GM12878 (cell line): ENCODE measurements at regions not wholly inside any gene's neighbourhood (a gene's known extent, or its start where the extent isn't known, plus 50 kb on each side); places are given as distances from the start of the nearest gene placed in this dataset.

Experiments used
- ATAC-seq: fragments of 200-7000 bp; cut with Tn5 transposase; 3 replicates; pipeline ENCODE4 v1.9.1; 2020; ENCODE audit warnings: mild to moderate bottlenecking, moderate library complexity
- BruUV-seq: library from RNA; stranded (reverse); fragments of 400-500 nt; replicated peaks from 2 replicates; lab custom pipeline; 2021; lab: Mats Ljungman, UMichigan
- CTCF ChIA-PET: fragments of 300-600 bp; sonication (Branson Sonifier 250); formaldehyde crosslinking; extraction: SDS; loops from one replicate; lab custom pipeline; 2021; ENCODE audit warnings: inconsistent platforms; lab: Yijun Ruan, JAX
- POLR2A ChIA-PET: fragments of 350-600 bp; formaldehyde crosslinking; extraction: SDS; loops from one replicate; lab custom pipeline; 2021; ENCODE audit warnings: inconsistent platforms; lab: Charles Lee
- RAD21 ChIA-PET: fragments of 300-600 bp; sonication (Branson Sonifier 250); formaldehyde crosslinking; loops from one replicate; lab custom pipeline; 2023; ENCODE audit warnings: antibody characterized with exemption; ENCODE audit not compliant: unreplicated experiment; lab: Charles Lee
- SMC1A ChIA-PET: fragments of 300-600 bp; sonication (Branson Sonifier 250); formaldehyde crosslinking; loops from one replicate; lab custom pipeline; 2023; ENCODE audit not compliant: unreplicated experiment, uncharacterized antibody; lab: Charles Lee
- DNase-seq: peaks from one replicate; pipeline ENCODE4 v3.0.0-alpha.2; 2011; ENCODE audit warnings: low read depth, low spot score
- FAIRE-seq: peaks from 3 replicates; lab custom pipeline; 2011; peaks lifted over from hg19 to GRCh38; lab: Jason Lieb, UNC
- H2AFZ ChIP-seq: 2 replicates; pipeline ENCODE4 v1.6.0; 2011; ENCODE audit warnings: low read depth, low read length, control low read depth; ENCODE audit not compliant: control insufficient read depth
- H3K27ac ChIP-seq: 2 replicates; pipeline ENCODE4 v1.5.1; 2011; ENCODE audit warnings: control low read depth; ENCODE audit not compliant: control insufficient read depth, insufficient read depth
- H3K27me3 ChIP-seq, 2 experiments: replicated peaks in 1 of 2; 2 replicates each; pipeline versions ENCODE4 v1.6.0 to v1.6.1; 2011; ENCODE audit warnings: low read length in 1 of 2; ENCODE audit not compliant: control insufficient read depth in 2 of 2, insufficient read depth in 2 of 2
- H3K36me3 ChIP-seq, 2 experiments: 2 replicates each; pipeline ENCODE4 v1.5.1; 2011; ENCODE audit warnings: low read length in 1 of 2; ENCODE audit not compliant: control insufficient read depth in 2 of 2, insufficient read depth in 2 of 2
- H3K4me1 ChIP-seq: 2 replicates; pipeline ENCODE4 v1.6.1; 2011; ENCODE audit warnings: mild to moderate bottlenecking, low read length, moderate library complexity, mixed read lengths; ENCODE audit not compliant: control insufficient read depth, insufficient read depth
- H3K4me2 ChIP-seq: 2 replicates; pipeline ENCODE4 v1.6.0; 2011; ENCODE audit warnings: control low read depth; ENCODE audit not compliant: control insufficient read depth, insufficient read depth
- H3K4me3 ChIP-seq: fragments of 200-600 bp; sonication (generic); 2 replicates; pipeline ENCODE4 v1.5.1; 2016
- H3K79me2 ChIP-seq: 2 replicates; pipeline ENCODE4 v1.6.0; 2011; ENCODE audit warnings: low read length; ENCODE audit not compliant: control insufficient read depth, insufficient read depth
- H3K9ac ChIP-seq: 2 replicates; pipeline ENCODE4 v1.8.0; 2011; ENCODE audit warnings: low read length, control low read depth, mixed read lengths; ENCODE audit not compliant: control insufficient read depth, insufficient read depth
- H3K9me3 ChIP-seq: replicated peaks from 3 replicates; pipeline ENCODE4 v1.5.1; 2011; ENCODE audit warnings: mild to moderate bottlenecking, low read length; ENCODE audit not compliant: control insufficient read depth, insufficient read depth
- H4K20me1 ChIP-seq: 2 replicates; pipeline ENCODE4 v1.6.0; 2011; ENCODE audit not compliant: control insufficient read depth, insufficient read depth
- MTA3 ChIP-seq: IDR thresholded peaks from 2 replicates; pipeline ENCODE4 v1.6.1; 2012; ENCODE audit warnings: low read length, inconsistent platforms, borderline replicate concordance
- MXI1 ChIP-seq: fragments of 150-350 bp; IDR thresholded peaks from 2 replicates; pipeline ENCODE4 v1.6.1; 2011; ENCODE audit warnings: low read depth, mild to moderate bottlenecking, inconsistent platforms, low read length, improper control_type of control experiment
- NRF1 ChIP-seq: conservative IDR thresholded peaks from 2 replicates; pipeline ENCODE4 v1.6.1; 2011; ENCODE audit warnings: mild to moderate bottlenecking, low read depth, low read length, improper control_type of control experiment
- SKIL ChIP-seq: fragments of 450-650 bp; IDR thresholded peaks from 2 replicates; pipeline ENCODE4 v1.6.1; 2017; ENCODE audit warnings: mild to moderate bottlenecking, low read depth, inconsistent platforms; ENCODE audit not compliant: poor library complexity, severe bottlenecking
- ZBTB4 ChIP-seq: fragments of 450-650 bp; formaldehyde crosslinking; IDR thresholded peaks from 2 replicates; pipeline ENCODE4 v1.4.0; 2022; ENCODE audit warnings: mild to moderate bottlenecking, moderate library complexity
- ZNF687 ChIP-seq: fragments of 450-650 bp; IDR thresholded peaks from 2 replicates; pipeline ENCODE4 v1.6.1; 2017; ENCODE audit warnings: mild to moderate bottlenecking, moderate library complexity
- WGBS: methylation state at CpG from one replicate; pipeline ENCODE4 v1.1.6; 2016; ENCODE audit warnings: low lambda C conversion rate; ENCODE audit not compliant: insufficient replicate concordance, insufficient coverage; ENCODE audit errors: missing lambda C conversion rate; 5-methylcytosine and 5-hydroxymethylcytosine counted together
- in situ Hi-C: fragments of 300-500 bp; cut with MboI; formaldehyde crosslinking; loops from 9 replicates; pipeline ENCODE4 v1.14.3; 2018; ENCODE audit warnings: mixed read lengths
- intact Hi-C: fragments of 100-400 bp; cut with micrococcal nuclease; formaldehyde crosslinking; loops from one replicate; pipeline ENCODE4 v1.14.2; 2022; ENCODE audit not compliant: unreplicated experiment
- TF ChIP-seq, protein P1 (sequence below): IDR thresholded peaks from 2 replicates; pipeline ENCODE4 v1.6.1; 2012; ENCODE audit warnings: low read depth, low read length, improper control_type of control experiment

GRCh38 chr5:99587983-99588382, 659.2 kb upstream of the CHD1 start:
- in situ Hi-C loops (no loop called here), intact Hi-C loops (no loop called here)
- DNase-seq (no peak), FAIRE-seq (no peak), ATAC-seq (peak; percentile 53)
- H3K36me3 ChIP-seq = no peaks in the 10 kb centered on the region
- RAD21 ChIA-PET = no interaction called here
- H3K9me3 ChIP-seq = no peaks in the 10 kb centered on the region
- H4K20me1 ChIP-seq = no peaks in the 10 kb centered on the region
- POLR2A ChIA-PET = no interaction called here
- H3K9ac ChIP-seq = no peak overlapping the region
- no peaks in the 10 kb centered on the region for H3K4me1 ChIP-seq
- CTCF ChIA-PET = no interaction called here
- no peak overlapping the region for H3K27ac ChIP-seq
- H3K4me2 ChIP-seq = no peak overlapping the region
- 0% methylated on average over 1 of the region's 1 CpG for WGBS
- SMC1A ChIA-PET = no interaction called here
- H3K4me3 ChIP-seq = no peak overlapping the region
- TF ChIP-seq MXI1 = no peak
- no peak for TF ChIP-seq NRF1
- TF ChIP-seq, protein P1, sequence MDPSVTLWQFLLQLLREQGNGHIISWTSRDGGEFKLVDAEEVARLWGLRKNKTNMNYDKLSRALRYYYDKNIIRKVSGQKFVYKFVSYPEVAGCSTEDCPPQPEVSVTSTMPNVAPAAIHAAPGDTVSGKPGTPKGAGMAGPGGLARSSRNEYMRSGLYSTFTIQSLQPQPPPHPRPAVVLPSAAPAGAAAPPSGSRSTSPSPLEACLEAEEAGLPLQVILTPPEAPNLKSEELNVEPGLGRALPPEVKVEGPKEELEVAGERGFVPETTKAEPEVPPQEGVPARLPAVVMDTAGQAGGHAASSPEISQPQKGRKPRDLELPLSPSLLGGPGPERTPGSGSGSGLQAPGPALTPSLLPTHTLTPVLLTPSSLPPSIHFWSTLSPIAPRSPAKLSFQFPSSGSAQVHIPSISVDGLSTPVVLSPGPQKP = no peak
- no peak for TF ChIP-seq SKIL
- no peaks in the 10 kb centered on the region for H3K27me3 ChIP-seq
- no TSS peak for BruUV-seq
- no peak overlapping the region for H2AFZ ChIP-seq
- no peaks in the 10 kb centered on the region for H3K79me2 ChIP-seq

- Histone ChIP-seq H3K27ac (no peak overlapping the region), H3K4me1 (no peaks in the 10 kb centered on the region), H3K79me2 (no peaks in the 10 kb centered on the region), H3K36me3 (no peaks in the 10 kb centered on the region), H2AFZ (no peak overlapping the region), H4K20me1 (no peaks in the 10 kb centered on the region), H3K4me3 (no peak overlapping the region), H3K9ac (no peak overlapping the region), H3K27me3 (no peaks in the 10 kb centered on the region), H3K9me3 (no peaks in the 10 kb centered on the region), H3K4me2 (no peak overlapping the region)
- CTCF ChIA-PET = no interaction called here
- FAIRE-seq (no peak), DNase-seq (no peak), ATAC-seq (no peak)
- BruUV-seq = no TSS peak
- in situ Hi-C loops = no loop called here
- RAD21 ChIA-PET = no interaction called here
- intact Hi-C loops = no loop called here
- POLR2A ChIA-PET = no interaction called here
- SMC1A ChIA-PET = no interaction called here
- TF ChIP-seq ZBTB4 = no peak
- TF ChIP-seq ZNF687 = no peak
- no peak for TF ChIP-seq MTA3
These were observed 658.1 kb upstream of the CHD1 start for GRCh38 chr5:99586878-99587277.
